Prostate gland (tissue), 2 donors: ENCODE measurements at regions not wholly inside any gene's neighbourhood (a gene's known extent, or its start where the extent isn't known, plus 50 kb on each side); places are given as distances from the start of the nearest gene placed in this dataset.

ENCODE experiments used
- CTCF ChIP-seq, 4 experiments: fragments of 200-600 bp in 2 of 4; fragments of 450-650 bp in 2 of 4; sonication (generic) in 2 of 4; IDR thresholded peaks; 1 replicate in 3 of 4; 2 replicates in 1 of 4; pipeline ENCODE4 v1.5.1; 2016 to 2019; ENCODE audit warnings: antibody characterized with exemption in 4 of 4, mild to moderate bottlenecking in 2 of 4, moderate library complexity in 2 of 4
- POLR2A ChIP-seq: fragments of 450-650 bp; IDR thresholded peaks from one replicate; pipeline ENCODE4 v1.6.1; 2016; ENCODE audit warnings: antibody characterized with exemption, mild to moderate bottlenecking

GRCh38 chr4:180081072-180081471, 2162.1 kb upstream of the TENM3 start:
- TF ChIP-seq CTCF (IDR thresholded peaks at IDR 0.05), result no peak
- TF ChIP-seq POLR2A, result no peak
